Mesenchymal stem cell (in vitro differentiated cells and primary cell): ENCODE measurements at regions not wholly inside any gene's neighbourhood (a gene's known extent, or its start where the extent isn't known, plus 50 kb on each side); places are given as distances from the start of the nearest gene placed in this dataset.

Source experiments
- DNase-seq: peaks from one replicate; pipeline ENCODE4 v3.0.0-alpha.2; 2013
- H2AFZ ChIP-seq: one replicate; pipeline ENCODE4 v1.6.1; 2013; ENCODE audit warnings: low read depth, mild to moderate bottlenecking, control low read depth, inconsistent platforms, low read length, moderate library complexity
- H2AK5ac ChIP-seq: 2 replicates; pipeline ENCODE4 v1.6.1; 2013; ENCODE audit warnings: low read length, moderate library complexity, mild to moderate bottlenecking, inconsistent platforms; ENCODE audit not compliant: severe bottlenecking
- H2BK120ac ChIP-seq: one replicate; pipeline ENCODE4 v1.6.1; 2013; ENCODE audit warnings: low read depth, mild to moderate bottlenecking, inconsistent platforms, low read length, moderate library complexity
- H2BK12ac ChIP-seq, 2 experiments: one replicate each; pipeline ENCODE4 v1.6.1; 2013; ENCODE audit warnings: inconsistent platforms in 2 of 2, low read length in 2 of 2, mild to moderate bottlenecking in 2 of 2, moderate library complexity in 2 of 2, control low read depth in 1 of 2
- H2BK15ac ChIP-seq: one replicate; pipeline ENCODE4 v1.6.1; 2013; ENCODE audit warnings: mild to moderate bottlenecking, low read depth, inconsistent platforms; ENCODE audit not compliant: poor library complexity, severe bottlenecking
- H2BK5ac ChIP-seq: 2 replicates; pipeline ENCODE4 v1.6.1; 2013; ENCODE audit warnings: low read depth, mild to moderate bottlenecking, low read length, control low read depth, inconsistent platforms; ENCODE audit not compliant: poor library complexity, severe bottlenecking
- H3K14ac ChIP-seq, 2 experiments: one replicate each; pipeline ENCODE4 v1.6.1; 2013; ENCODE audit warnings: inconsistent platforms in 2 of 2, low read length in 2 of 2, control low read depth in 1 of 2, mild to moderate bottlenecking in 1 of 2, moderate library complexity in 1 of 2
- H3K18ac ChIP-seq, 2 experiments: one replicate each; pipeline ENCODE4 v1.6.1; 2013; ENCODE audit warnings: inconsistent platforms in 2 of 2, low read length in 2 of 2, control low read depth in 1 of 2, low read depth in 1 of 2, mild to moderate bottlenecking in 1 of 2
- H3K23ac ChIP-seq, 2 experiments: one replicate each; pipeline ENCODE4 v1.6.1; 2013; ENCODE audit warnings: inconsistent platforms in 2 of 2, low read length in 2 of 2, mild to moderate bottlenecking in 2 of 2, moderate library complexity in 2 of 2, control low read depth in 1 of 2
- H3K27ac ChIP-seq: 2 replicates; pipeline ENCODE4 v1.5.1; 2013; ENCODE audit warnings: mild to moderate bottlenecking, moderate library complexity, low read length, control low read depth, inconsistent platforms; ENCODE audit not compliant: poor library complexity, severe bottlenecking
- H3K27me3 ChIP-seq, 2 experiments: 2 replicates each; pipeline versions ENCODE4 v1.6.1 to v1.7.0; 2013; ENCODE audit warnings: low read length in 2 of 2, mild to moderate bottlenecking in 2 of 2, moderate library complexity in 2 of 2, control low read depth in 1 of 2, inconsistent platforms in 1 of 2; ENCODE audit not compliant: control insufficient read depth in 1 of 2, insufficient read depth in 1 of 2
- H3K36me3 ChIP-seq, 2 experiments: 2 replicates each; pipeline versions ENCODE4 v1.6.1 to v1.7.0; 2013; ENCODE audit warnings: low read length in 2 of 2, control low read depth in 1 of 2, inconsistent platforms in 1 of 2, low read depth in 1 of 2, mild to moderate bottlenecking in 1 of 2; ENCODE audit not compliant: insufficient read depth in 2 of 2, control insufficient read depth in 1 of 2
- H3K4ac ChIP-seq, 2 experiments: one replicate each; pipeline ENCODE4 v1.6.1; 2013; ENCODE audit warnings: inconsistent platforms in 2 of 2, low read length in 2 of 2, mild to moderate bottlenecking in 2 of 2, moderate library complexity in 2 of 2, control low read depth in 1 of 2, low read depth in 1 of 2
- H3K4me1 ChIP-seq: 2 replicates; pipeline ENCODE4 v1.6.1; 2013; ENCODE audit warnings: low read depth, low read length, control low read depth; ENCODE audit not compliant: control insufficient read depth, insufficient read depth
- H3K4me2 ChIP-seq: 2 replicates; pipeline ENCODE4 v1.6.1; 2013; ENCODE audit warnings: low read length, mild to moderate bottlenecking, inconsistent platforms; ENCODE audit not compliant: poor library complexity, severe bottlenecking
- H3K4me3 ChIP-seq, 2 experiments: 2 replicates each; pipeline versions ENCODE4 v1.5.1 to v1.7.0; 2013; ENCODE audit warnings: low read length in 2 of 2, mild to moderate bottlenecking in 2 of 2, control low read depth in 1 of 2, low read depth in 1 of 2; ENCODE audit not compliant: insufficient read depth in 1 of 2
- H3K79me1 ChIP-seq: replicated peaks from 2 replicates; pipeline ENCODE4 v1.6.1; 2013; ENCODE audit warnings: mild to moderate bottlenecking, control low read depth, low read length, inconsistent platforms; ENCODE audit not compliant: poor library complexity, severe bottlenecking
- H3K9ac ChIP-seq: 2 replicates; pipeline ENCODE4 v1.7.0; 2013; ENCODE audit warnings: mild to moderate bottlenecking, low read length, moderate library complexity
- H3K9me3 ChIP-seq: 2 replicates; pipeline ENCODE4 v1.7.0; 2013; ENCODE audit warnings: mild to moderate bottlenecking, low read length; ENCODE audit not compliant: control insufficient read depth
- H4K8ac ChIP-seq: one replicate; pipeline ENCODE4 v1.6.1; 2013; ENCODE audit warnings: inconsistent platforms, mild to moderate bottlenecking, low read length, moderate library complexity
- H4K91ac ChIP-seq: one replicate; pipeline ENCODE4 v1.6.1; 2013; ENCODE audit warnings: mild to moderate bottlenecking, low read length, inconsistent platforms
- WGBS: methylation state at CpG from one replicate; pipeline ENCODE4 v1.1.7; 2013; ENCODE audit warnings: mixed read lengths; 5-methylcytosine and 5-hydroxymethylcytosine counted together

DNA sequence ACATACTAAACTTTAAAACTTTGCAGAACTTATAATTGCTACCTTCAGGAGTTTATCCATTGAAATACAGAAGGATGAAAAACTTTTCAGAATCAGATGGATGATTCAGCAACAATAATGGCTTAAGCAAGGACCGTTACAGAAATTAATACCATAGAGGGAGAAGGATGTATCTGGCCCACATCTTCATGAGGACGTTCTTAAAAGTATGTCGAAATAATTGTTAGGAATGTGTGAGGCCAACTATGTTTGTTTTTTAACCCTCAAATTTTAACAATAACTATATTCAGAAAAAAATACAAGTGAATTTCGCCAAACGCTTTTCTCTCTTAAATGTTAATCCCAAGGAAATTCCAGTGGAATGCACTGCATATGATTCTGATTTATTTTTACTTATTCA lies 105.2 kb upstream of the EPHA3 start:
- no peaks in the 10 kb centered on the region for H3K36me3 ChIP-seq
- no peak overlapping the region for H2AK5ac ChIP-seq
- H2BK15ac ChIP-seq: no peak overlapping the region
- DNase-seq: no peak
- no peak overlapping the region for H2BK120ac ChIP-seq
- H3K9me3 ChIP-seq: peaks cover 5% of the 10 kb centered on the region
- no peak overlapping the region for H3K23ac ChIP-seq
- H2AFZ ChIP-seq: no peak overlapping the region
- no peak overlapping the region for H3K4ac ChIP-seq
- no peak overlapping the region for H3K18ac ChIP-seq
- no CpG with 5 or more reads among the region's 5 CpGs for WGBS
- H3K4me1 ChIP-seq: no peaks in the 10 kb centered on the region
- H4K91ac ChIP-seq: no peak overlapping the region
- H2BK5ac ChIP-seq: no peak overlapping the region
- H3K14ac ChIP-seq: no peak overlapping the region
- no peaks in the 10 kb centered on the region for H3K27me3 ChIP-seq
- no peak overlapping the region for H4K8ac ChIP-seq
- no peak overlapping the region for H3K4me3 ChIP-seq
- no peak overlapping the region for H3K9ac ChIP-seq
- H3K27ac ChIP-seq: no peak overlapping the region
- H2BK12ac ChIP-seq: no peak overlapping the region
- no peak overlapping the region for H3K4me2 ChIP-seq
- H3K79me1 ChIP-seq: no peaks in the 10 kb centered on the region

- H3K79me1 ChIP-seq: no peaks in the 10 kb centered on the region
Measured at GRCh38 chr3:89013536-89013935, 93.9 kb upstream of the EPHA3 start.

DNA sequence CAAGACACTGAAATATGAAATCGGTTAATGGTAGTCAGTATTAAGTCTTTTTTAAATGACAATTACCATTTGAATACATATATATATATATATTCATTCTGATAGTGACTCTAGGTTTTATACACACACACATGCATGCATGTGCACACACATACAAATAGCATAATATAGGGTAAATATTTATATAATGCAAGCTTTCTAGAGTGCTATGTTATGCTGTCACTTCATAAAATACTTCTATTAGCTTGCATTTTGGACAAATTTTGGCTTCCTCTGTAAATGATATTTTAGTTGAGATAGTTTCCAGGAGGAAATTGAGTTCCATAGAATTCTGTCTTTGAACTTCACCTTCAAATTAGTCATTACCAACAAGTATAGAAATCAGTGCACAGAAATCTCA lies 89.9 kb upstream of the EPHA3 start:
- H3K79me1 ChIP-seq: no peaks in the 10 kb centered on the region
- H3K27ac ChIP-seq: no peak overlapping the region
- H3K4ac ChIP-seq: no peak overlapping the region
- no peak overlapping the region for H2BK12ac ChIP-seq
- no peaks in the 10 kb centered on the region for H3K4me1 ChIP-seq
- no peak overlapping the region for H2BK5ac ChIP-seq
- H2AK5ac ChIP-seq: no peak overlapping the region
- H2BK15ac ChIP-seq: no peak overlapping the region
- H4K8ac ChIP-seq: no peak overlapping the region
- no peak overlapping the region for H2BK120ac ChIP-seq
- H3K27me3 ChIP-seq: peaks cover 0 to 4% of the 10 kb centered on the region in 2 experiments
- H2AFZ ChIP-seq: no peak overlapping the region
- H3K14ac ChIP-seq: no peak overlapping the region
- no peak overlapping the region for H3K23ac ChIP-seq
- H4K91ac ChIP-seq: no peak overlapping the region
- H3K4me3 ChIP-seq: no peak overlapping the region
- peaks cover 3% of the 10 kb centered on the region for H3K9me3 ChIP-seq
- H3K4me2 ChIP-seq: no peak overlapping the region
- no peak overlapping the region for H3K18ac ChIP-seq
- DNase-seq: no peak
- no peaks in the 10 kb centered on the region for H3K36me3 ChIP-seq
- H3K9ac ChIP-seq: no peak overlapping the region
- WGBS: no CpG with 5 or more reads among the region's 1 CpG

More at GRCh38 chr3:89013536-89013935, 93.9 kb upstream of the EPHA3 start:
- peaks cover 0 to 4% of the 10 kb centered on the region in 2 experiments for H3K27me3 ChIP-seq
- no peak overlapping the region for H3K4me3 ChIP-seq
- no peak overlapping the region for H2BK12ac ChIP-seq
- no peak overlapping the region for H4K91ac ChIP-seq
- H3K23ac ChIP-seq: no peak overlapping the region
- no peak overlapping the region for H2AK5ac ChIP-seq
- no peaks in the 10 kb centered on the region for H3K4me1 ChIP-seq
- no peak overlapping the region for H3K4me2 ChIP-seq
- H3K36me3 ChIP-seq: no peaks in the 10 kb centered on the region
- H3K27ac ChIP-seq: no peak overlapping the region
- no peak overlapping the region for H2BK5ac ChIP-seq
- H2BK120ac ChIP-seq: no peak overlapping the region
- DNase-seq: no peak
- H4K8ac ChIP-seq: no peak overlapping the region
- no CpG with 5 or more reads among the region's 3 CpGs for WGBS
- H2BK15ac ChIP-seq: no peak overlapping the region
- no peak overlapping the region for H3K18ac ChIP-seq
- no peak overlapping the region for H2AFZ ChIP-seq
- peaks cover 3% of the 10 kb centered on the region for H3K9me3 ChIP-seq
- H3K9ac ChIP-seq: no peak overlapping the region
- H3K14ac ChIP-seq: no peak overlapping the region
- no peak overlapping the region for H3K4ac ChIP-seq

- Histone ChIP-seq H4K91ac (no peak overlapping the region), H3K4me3 (no peak overlapping the region), H3K4me2 (no peak overlapping the region), H3K18ac (no peak overlapping the region), H3K27me3 (no peaks in the 10 kb centered on the region), H3K9me3 (no peaks in the 10 kb centered on the region), H4K8ac (no peak overlapping the region), H3K9ac (peak overlapping the region; percentile 28), H2AFZ (no peak overlapping the region), H2BK15ac (no peak overlapping the region), H3K14ac (no peak overlapping the region), H3K4ac (no peak overlapping the region), H2BK5ac (no peak overlapping the region), H3K27ac (no peak overlapping the region), H3K23ac (no peak overlapping the region), H3K4me1 (no peaks in the 10 kb centered on the region), H3K36me3 (no peaks in the 10 kb centered on the region), H2BK120ac (no peak overlapping the region), H3K79me1 (no peaks in the 10 kb centered on the region), H2AK5ac (no peak overlapping the region), H2BK12ac (no peak overlapping the region)
- WGBS: 86% methylated on average over 3 of the region's 4 CpGs
- DNase-seq: peak; percentile 46
Measured at GRCh38 chr3:89025185-89025584, 82.2 kb upstream of the EPHA3 start.
